ENCODE measurements at regions not wholly inside any gene's neighbourhood (a gene's known extent, or its start where the extent isn't known, plus 50 kb on each side); places are given as distances from the start of the nearest gene placed in this dataset.

GRCh38 chr5:33372721-33373472 lies 67.9 kb upstream of the TARS1 start:
- no peak for TF ChIP-seq CTCF (IDR thresholded peaks at IDR 0.05)
- TF ChIP-seq POLR2A (IDR thresholded peaks at IDR 0.05) = no peak

Data from uterus (tissue), 2 donors.